Stimulated activated CD4-positive, alpha-beta T cell treated with anti-CD3 and anti-CD28 coated beads, Interleukin-12 subunit alpha, Interleukin-12 subunit beta, amount 100 ng/mL, for 48 hours (primary cell): ENCODE measurements at regions not wholly inside any gene's neighbourhood (a gene's known extent, or its start where the extent isn't known, plus 50 kb on each side); places are given as distances from the start of the nearest gene placed in this dataset.

ENCODE experiments used
- DNase-seq, 3 donors: peaks; one replicate each; pipeline ENCODE4 v3.0.0-alpha.2; 2020; ENCODE audit warnings: low read depth in 2 of 3, low spot score in 1 of 3

DNA sequence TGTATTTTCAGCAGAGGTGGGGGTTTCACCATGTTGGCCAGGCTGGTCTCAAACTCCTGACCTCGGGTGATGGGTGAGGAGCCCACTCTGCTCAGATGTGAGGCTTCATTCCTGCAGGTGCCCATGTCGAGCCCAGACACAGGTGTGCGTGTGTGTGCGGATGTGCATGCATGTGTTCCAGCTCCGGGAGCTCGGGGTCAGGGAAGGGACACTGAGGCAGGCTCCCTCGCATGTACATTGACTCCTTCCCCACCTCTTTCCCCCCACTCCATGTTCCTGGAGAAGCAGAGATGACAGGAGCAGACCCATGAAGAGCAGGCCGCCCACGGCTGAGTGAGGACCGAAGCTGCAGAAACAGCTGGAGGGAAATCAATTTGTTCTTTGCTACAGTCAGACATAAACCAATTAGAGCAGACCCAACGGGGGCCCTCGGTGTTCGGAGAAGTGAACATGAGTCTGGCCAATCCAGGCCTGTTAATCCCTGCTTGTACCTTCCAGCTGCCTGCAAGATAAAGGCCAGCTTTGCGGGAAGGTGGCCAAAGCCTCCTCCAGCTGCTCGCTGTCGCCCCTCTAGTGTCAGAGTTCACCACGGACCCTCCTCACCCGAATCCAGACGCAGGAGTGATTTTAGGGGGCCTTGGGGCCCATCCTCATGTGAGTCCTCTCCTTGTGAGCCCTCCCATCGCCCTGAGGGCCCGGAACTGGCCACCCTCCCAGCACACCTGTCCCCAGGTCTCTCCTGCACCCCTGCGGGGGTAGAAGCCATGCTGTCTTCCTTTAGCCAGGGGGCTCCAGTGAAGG lies 321.0 kb upstream of the RTL1 start:
- DNase-seq, result no peak

DNA sequence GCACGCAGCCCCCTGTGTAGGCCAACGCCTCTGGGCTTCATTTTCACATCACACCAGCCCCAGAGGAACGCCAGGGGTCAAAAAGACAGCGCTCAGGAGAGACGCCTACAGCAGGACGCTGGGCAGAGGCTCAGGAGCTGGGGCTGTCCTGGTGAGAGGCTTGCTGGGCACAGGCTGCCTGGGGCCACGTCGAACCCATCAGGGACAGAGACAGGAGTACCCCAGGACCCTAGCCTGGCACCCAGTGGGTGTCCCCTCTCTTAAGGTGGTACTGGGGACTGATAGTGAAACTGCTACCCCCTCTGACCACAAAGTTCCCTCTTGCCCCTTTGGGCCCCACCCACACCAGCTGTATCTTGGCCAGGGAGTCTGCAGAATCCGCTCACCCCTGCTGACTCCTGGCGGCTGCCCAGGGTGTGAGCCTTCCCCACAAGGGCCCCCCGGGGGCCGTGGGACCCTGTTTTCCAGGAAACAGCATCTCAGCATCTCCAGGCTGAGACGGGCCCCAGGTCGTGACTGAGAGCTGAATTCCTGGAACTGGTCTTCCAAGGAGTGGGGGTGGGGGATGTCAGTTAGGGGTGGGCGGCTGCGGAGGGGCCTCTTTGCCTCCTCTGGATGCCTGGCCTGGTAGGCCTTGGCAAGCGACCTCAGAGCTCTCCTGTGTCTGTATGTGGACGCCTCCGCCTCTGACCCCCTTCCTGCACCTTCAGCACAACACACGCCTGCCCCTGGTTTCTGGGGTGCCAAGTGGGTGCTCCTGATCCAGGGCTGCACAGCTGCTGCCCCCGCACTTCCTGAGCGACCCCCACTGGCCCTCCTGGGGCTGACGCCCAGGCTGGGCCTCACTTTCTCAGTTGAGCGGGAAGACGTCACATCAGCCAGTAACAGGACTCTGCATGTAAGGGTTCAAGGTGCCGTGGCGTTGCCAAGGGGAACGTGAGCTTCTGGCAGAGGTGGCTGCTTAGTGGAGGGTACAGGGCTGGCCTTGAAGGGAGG lies 321.9 kb upstream of the RTL1 start:
- no peak for DNase-seq

DNA sequence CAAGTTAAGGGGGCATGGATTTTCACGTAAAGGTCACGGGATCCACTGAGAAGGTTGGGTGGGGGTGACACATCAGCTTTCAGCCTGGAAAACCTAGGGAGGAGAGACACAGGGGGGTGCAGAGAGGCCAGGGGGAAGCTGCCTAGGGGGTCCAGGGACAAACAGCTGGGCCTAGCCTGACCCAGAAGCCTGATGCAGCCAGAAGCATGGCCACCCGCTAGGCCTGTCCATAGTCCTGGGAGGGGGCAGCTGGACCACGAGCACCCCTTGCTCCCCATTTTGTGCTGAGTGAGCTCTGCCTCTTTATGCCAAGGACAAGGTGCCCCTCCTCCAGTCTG lies 322.7 kb upstream of the RTL1 start:
- no peak for DNase-seq

DNA sequence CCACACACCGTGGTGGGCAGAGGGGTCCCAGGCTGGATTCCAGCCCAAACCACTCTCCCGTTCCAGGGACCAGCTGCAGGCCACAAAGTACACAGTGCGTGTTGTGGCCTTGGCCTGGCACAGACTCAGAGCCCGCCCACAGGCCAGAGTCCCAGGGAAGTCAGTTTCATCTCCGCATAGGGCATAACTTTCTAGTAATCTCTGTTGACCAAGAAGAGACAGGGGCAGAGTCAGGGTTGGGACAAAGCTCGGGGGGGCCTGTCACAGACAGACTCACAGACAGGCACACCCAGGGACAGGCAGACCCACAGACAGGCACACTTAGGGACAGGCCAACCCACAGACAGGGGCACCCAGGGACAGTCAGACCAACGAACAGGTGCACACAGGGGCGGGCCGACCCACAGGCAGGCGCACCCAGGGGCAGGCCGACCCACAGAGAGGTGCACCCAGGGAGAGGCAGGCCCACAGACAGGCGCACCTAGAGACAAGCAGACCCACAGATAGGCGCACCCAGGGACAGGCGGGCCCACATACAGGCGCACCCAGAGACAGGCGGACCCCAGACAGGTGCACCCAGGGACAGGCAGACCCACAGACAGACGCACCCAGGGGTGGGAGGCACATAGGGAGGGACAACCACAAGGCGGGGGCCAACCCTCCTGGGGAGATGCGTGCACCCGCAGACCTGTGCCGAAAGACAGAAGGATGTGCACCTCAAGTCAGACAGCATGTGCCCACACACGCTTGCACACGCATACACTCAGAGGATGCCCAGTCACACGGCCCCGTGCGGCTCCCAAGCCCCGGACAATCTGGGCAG lies 323.3 kb upstream of the RTL1 start:
- no peak for DNase-seq

DNA sequence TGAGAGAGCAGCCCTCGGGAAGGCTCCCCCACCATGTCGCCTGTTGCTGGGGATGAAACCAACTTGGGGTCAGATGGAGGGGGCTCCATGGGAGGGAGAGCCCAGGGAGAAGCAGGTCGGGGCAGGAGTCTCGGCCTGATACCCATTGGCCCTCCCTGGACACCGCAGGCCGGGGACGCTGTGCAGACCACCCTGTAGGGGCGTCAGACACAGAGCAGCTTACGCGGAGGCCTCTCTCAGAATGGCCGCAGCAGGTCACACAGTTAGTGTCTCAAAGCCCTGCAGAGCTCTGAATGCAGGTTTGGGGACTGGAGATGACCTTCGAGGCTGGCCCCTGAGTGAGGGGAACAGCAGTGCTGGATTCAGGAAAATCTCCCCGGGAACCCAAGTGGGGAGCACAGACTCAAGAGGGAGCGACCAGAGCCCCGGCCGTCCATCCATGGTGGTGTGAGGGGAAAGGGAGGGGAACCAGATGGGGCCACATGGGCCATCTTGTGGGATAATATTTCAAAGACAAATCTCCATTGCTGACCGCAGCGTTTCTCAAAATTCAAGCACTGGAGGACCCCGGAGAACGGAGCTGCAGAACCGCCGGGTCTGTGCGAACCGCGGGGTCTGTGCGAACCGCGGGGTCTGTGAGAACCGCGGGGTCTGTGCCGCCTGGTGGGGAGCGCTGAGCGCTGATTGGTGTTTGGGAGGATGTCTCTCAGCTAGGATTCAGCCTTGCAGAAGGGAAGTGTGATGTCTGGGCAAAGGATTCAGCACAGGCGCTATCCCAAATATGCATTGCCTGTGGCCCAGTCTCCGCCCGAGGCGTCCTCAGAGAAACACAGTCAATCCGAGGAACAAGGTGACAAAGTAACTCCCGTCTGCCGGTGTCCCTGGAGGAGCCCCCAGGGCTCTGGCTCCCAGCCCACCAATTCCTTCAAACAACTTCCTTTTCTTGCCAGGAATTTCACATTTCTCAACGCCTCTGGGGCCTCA lies 324.4 kb upstream of the RTL1 start:
- DNase-seq, result no peak

DNA sequence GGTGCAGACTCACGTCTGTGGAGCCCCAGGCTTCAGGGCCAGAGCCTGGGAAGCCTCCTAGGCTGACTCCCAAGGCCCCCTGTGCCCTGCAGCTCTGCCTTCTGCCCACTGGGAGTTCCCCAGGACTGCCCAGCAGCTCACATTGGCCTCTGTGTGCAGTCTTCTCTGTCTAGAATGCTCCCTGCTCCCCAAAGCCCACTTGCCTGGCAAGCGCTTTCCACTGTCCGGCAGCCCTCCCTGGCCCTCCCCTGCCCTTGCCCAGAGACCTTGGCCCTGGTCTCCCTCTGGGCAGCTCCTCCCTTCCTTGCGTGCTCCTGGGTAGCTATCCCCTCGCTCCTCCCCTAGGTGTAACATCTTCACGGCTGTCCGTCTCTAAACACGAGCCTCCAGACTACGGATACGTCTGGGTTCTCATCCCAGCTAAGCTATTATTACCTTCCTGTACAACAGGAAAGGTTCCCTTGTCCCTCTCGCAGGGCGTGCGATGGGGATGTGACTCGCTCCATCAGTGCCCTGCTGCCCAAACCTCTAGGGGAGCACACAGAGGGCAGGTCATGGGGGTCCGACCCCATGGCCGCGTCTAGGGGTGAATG lies 325.5 kb upstream of the RTL1 start:
- DNase-seq, result no peak

DNA sequence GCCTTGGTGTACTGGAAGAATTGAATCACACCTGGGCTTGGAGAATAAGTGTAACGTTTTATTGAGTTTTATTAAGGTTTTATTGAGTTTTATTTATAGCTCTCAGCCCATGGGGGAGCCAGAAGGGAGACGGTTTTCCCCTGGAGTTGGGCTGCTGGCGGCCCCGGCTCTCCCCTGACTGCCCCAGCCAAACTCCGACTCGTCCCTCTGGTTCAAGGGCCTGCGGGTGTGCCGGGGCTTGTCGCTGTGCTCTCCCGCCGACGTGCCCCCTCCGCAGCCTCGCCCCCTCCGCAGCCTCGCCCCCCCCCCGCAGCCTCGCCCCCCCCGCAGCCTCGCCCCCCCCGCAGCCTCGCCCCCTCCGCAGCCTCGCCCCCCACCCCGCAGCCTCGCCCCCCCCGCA lies 326.1 kb upstream of the RTL1 start:
- DNase-seq, result no peak

DNA sequence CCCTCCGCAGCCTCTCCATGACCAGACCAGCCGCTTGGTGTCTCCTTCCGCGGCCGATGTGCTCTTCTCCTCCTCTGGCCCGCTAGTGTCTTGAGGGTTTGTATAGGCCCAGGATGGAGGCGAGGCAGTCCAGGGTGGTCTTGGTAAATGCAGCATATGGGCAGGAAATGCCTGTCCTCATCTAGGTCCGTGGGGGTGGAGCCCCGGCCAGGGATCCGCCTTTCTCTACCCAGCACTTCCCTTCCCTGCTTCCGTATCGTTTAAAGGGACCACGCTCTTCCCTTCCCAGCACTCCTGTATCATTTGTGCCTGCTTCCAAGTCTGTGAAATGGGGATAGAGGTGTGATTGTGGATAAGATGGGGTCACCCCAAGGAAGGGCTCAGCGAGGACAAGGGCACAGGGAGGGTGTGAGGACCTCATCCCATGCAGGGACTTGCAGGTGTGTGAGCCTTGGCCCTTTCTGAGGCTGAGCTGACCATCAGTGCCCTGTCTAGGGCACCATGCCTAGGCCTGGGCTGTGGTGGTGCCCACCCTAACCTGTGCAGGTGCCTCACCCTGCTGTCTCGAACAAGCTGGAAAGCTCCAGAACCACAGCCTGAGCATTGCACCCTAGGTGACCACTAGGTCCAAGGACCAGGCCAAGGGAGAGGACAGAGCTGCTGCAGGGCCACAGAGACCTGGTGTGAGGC lies 326.8 kb upstream of the RTL1 start:
- no peak for DNase-seq

DNA sequence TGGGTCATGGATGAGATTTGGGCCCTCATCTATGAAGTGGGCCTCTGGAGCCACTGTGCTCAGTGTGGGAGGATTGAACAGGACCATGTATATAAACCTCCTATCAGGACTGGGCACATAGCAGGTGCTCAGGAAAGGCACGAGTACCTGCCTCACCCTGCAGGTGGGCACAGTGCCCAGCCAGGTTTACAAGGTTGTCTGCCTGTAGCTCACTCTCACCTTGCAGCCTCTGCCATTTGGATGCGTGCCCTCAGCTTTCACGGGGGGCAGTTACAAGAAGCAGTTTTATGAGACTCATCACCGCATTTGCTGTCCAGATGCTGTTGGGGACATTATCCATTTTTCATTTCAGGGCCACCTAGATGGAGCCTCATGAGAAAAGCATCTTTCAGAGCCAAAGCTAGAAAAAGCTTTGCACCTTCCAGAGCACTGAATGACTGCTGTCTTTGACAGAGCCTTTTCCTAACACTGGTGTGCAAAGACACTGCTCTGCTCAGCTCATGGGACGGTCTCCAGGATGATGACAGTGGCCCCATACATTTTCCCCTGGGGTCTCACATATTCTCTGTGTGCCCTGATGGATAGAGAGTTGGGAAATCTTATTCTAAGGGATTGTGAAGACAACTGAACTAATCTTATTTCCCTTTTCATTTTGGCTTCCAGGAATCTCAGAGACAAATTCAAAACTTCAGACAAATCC lies 327.5 kb upstream of the RTL1 start:
- no peak for DNase-seq

DNA sequence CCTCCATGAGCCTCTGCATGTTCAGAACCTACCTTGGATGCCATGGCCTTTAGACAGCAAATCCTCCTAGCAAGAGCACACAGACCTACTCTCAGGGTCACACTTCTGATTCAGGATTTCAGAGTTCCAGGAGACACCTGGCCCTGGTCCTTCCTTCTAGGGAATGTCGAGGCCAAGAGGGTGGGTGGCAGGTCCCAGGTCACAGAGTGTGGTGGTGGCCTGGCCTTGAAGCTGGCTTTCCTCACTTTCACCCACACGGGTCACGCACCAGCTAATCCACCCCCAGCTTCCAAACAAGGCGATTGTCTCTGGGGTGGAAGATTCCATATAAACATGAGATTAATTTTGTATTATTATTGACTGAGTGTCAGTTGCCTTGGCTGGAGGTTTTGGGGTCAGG lies 328.3 kb upstream of the RTL1 start:
- DNase-seq, result no peak

DNA sequence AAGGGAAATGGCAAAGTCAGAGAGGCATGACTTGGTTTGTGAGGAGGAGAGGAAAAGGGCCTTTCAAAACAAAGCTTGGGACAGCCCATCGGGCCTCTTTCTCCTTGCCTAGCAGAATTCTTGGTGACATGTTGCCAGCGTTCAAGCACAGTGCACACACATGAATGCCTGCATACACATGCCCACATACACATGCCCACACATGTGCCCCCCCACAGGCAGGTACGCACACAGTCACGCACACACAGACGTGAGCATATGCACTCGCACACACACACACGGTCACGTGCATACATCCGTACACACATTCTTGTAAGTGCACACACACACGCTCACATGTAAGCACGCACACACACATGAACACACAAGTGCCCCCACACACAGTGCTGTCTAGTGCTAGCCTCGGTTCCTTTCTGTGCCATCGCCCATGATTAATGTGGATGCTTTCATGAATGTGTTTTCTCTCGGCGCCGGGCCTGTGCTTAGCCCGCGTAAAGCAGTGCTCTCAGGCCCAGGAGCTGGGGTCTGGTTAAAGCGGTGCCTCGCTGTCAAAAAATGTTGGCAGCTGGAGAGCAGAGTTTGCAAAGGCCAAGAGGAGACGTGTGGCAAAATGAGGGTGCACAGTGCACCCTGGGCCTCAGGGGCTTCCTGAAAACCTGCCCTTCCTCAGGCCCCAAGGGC lies 328.8 kb upstream of the DIO3 start:
- DNase-seq, result no peak

DNA sequence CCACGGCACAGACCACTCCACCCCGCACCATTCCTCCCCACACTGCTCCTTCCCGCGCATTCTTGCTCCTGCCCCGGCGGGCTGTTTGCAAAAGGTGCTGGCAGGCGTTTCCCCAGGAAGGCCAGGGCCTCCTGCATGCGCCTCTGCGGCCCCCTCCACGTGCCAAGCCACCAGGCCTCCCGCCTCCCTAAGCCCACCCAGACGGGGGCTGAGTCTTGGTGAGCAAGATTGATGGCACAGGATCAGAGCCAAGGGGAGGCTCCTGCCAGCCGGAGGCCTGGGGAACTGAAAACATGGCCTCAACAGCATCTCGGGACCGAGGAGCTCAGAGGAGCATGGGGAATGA lies 328.3 kb upstream of the DIO3 start:
- DNase-seq, result no peak

DNA sequence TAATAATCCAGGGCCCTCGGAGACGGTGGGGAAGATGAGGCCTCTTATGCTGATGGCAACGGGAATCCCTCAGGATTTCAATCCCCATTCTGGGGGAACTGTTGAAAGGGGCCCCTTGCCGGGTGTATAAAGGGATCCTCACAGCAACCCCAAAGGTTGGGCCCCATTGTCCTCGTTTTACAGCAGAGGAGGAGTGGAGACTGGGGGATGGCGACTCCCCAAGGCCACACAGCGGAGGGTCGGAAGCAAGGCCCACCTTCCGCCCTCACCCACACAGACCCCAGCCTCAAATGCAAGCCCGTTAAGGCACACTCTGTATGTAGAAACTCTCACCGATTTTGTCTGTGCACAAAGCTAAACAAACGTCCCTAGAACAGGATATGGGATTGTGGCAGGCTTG lies 327.9 kb upstream of the DIO3 start:
- DNase-seq, result no peak

DNA sequence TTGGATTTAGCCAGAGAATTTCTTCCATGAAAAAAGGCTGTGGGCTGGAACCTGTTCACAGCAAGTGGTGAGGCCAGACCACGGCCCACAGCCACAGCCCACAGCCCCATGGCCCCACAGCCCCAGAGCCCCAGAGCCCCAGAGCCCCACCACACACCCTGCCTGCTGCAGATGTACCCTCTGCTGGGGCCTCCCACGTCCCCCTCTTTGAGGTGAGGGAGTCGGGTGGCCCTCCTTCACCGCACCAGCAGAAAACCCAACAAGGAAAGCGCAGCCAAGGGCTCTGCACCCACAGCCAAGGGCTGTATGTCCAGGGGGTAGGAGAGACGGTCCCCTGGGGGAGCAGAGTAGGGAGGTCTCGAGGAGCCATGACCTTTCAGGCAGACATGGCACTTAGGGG lies 327.5 kb upstream of the DIO3 start:
- no peak for DNase-seq

DNA sequence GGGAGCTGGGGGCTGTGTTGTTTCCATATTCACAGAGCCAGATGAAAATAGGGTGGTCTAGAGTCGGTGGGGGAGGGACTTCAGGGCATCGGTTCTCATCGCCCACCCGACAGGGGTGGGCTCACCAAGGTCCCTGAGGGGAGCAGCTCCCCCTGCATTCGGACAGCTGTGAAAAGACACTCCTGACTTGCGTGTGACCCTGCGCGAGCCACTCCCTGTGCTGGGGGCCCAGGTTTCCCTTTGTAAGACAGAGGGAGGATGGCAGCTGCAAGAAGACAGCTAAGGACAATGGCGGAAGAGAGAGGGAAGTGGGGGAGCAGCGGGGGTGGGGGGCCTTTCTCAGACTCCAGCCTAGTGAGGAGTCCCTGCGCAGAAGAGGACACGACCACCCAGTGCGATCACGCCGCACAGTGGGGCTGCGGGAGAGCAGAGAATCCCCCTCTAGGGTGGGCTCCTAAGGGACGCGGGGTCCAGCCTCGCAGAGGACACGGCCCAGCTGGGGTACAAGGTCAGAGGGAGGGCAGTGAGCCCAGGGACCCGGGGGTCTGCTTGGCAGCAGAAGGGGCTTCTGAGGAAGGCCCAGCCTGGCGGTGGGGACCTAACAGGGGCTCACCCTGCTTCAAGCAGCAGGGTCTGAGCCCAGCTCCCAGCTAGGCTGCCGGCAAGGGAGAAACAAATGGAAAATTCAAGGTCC lies 326.9 kb upstream of the DIO3 start:
- no peak for DNase-seq

DNA sequence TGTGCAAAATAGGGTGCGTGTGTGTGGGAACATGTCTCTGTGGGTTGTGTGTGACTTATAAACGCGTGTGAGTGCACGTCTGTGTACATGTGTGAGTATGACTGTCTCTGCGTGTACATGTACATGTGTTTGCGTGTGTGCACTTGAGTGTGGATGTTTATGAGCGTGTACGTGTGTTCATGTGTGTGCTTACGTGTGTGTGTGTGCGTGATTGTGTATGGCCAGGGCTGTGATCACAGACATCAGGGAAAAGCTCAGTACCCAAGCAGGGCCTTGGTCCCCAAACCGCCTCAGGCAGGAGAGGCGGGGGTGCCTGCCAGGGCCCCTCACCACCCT lies 326.3 kb upstream of the DIO3 start:
- no peak for DNase-seq

DNA sequence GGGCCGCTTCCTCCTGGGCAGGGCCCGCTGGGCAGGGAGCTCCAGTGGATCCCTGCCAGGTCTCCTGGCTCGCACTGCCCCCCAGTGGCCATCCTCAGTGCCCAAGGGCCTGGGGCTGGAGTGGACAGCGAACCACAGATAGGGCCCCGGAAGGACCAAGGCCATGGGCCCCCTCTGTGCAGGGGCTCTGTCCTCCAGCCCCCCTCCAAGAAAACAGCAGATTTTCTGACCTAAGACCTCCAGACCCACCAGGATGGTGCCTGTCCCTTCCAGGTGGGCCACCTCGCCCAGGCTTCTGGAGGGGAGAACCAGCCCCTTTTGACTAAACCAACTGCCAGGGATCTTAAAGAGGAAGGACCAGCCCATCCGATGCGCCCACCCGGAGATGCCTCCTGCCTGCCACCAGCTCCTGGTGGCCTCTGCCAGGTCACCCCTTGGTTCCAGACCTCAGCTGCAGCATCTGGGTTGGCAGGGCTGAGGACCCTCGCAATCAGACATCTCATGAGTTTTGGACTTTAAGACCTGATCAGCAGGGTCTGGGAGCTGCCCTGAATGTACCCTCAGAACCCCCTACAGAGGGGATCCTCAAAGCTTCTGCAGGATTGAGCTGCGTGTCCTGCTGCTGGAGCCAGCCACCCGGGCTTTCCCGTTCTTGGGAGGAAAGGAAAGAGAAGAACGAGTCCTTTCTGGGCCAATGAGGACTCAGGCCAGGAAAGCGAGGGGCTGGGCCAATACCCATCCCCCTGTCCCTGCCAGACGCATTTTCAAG lies 325.8 kb upstream of the DIO3 start:
- DNase-seq, result peak; percentile 8 to 32 (median 30)
